ENCODE measurements at regions not wholly inside any gene's neighbourhood (a gene's known extent, or its start where the extent isn't known, plus 50 kb on each side); places are given as distances from the start of the nearest gene placed in this dataset.

- ATAC-seq (ENCODE audit: low read depth): peak; percentile 52; the same call in 2 of the 3 replicates
- Histone ChIP-seq H3K4me3 (ENCODE audit: severe bottlenecking) (no peak overlapping the region), H3K27ac (ENCODE audit: poor library complexity, severe bottlenecking) (peak overlapping the region; percentile 36)
Measured at GRCh38 chr6:130625825-130626527, 201.2 kb upstream of the SMLR1 start.

GRCh38 chr6:130628862-130629261 is 198.3 kb upstream of the SMLR1 start:
- no peak for DNase-seq (ENCODE audit: low spot score)
- H3K27me3 ChIP-seq (ENCODE audit: insufficient read depth, poor library complexity, severe bottlenecking): no peaks in the 10 kb centered on the region
- no peaks in the 10 kb centered on the region for H3K9me3 ChIP-seq (ENCODE audit: severe bottlenecking)
- no peak for TF ChIP-seq CTCF (IDR thresholded peaks at IDR 0.05; ENCODE audit: poor library complexity, severe bottlenecking)
- no peak overlapping the region for H3K27ac ChIP-seq (ENCODE audit: poor library complexity, severe bottlenecking)
- peaks cover 7% of the 10 kb centered on the region for H3K4me1 ChIP-seq (ENCODE audit: insufficient read depth, poor library complexity, severe bottlenecking)
- no peaks in the 10 kb centered on the region for H3K36me3 ChIP-seq (ENCODE audit: low read depth)
- no peak for ATAC-seq (ENCODE audit: low read depth)
- H3K4me3 ChIP-seq (ENCODE audit: severe bottlenecking): no peak overlapping the region

More at GRCh38 chr6:130625825-130626527, 201.2 kb upstream of the SMLR1 start:
- DNase-seq (ENCODE audit: low spot score): no peak
- Histone ChIP-seq H3K9me3 (ENCODE audit: severe bottlenecking) (no peaks in the 10 kb centered on the region), H3K27me3 (ENCODE audit: insufficient read depth, poor library complexity, severe bottlenecking) (no peaks in the 10 kb centered on the region), H3K36me3 (ENCODE audit: low read depth) (no peaks in the 10 kb centered on the region), H3K4me1 (ENCODE audit: insufficient read depth, poor library complexity, severe bottlenecking) (peaks cover 7% of the 10 kb centered on the region)
- TF ChIP-seq CTCF (IDR thresholded peaks at IDR 0.05; ENCODE audit: poor library complexity, severe bottlenecking): no peak

GRCh38 chr6:130629640-130630039 is 197.6 kb upstream of the SMLR1 start:
- TF ChIP-seq CTCF (IDR thresholded peaks at IDR 0.05; ENCODE audit: poor library complexity, severe bottlenecking): no peak
- H3K27me3 ChIP-seq (ENCODE audit: insufficient read depth, poor library complexity, severe bottlenecking): no peaks in the 10 kb centered on the region
- no peak for DNase-seq (ENCODE audit: low spot score)
- H3K36me3 ChIP-seq (ENCODE audit: low read depth): no peaks in the 10 kb centered on the region
- H3K27ac ChIP-seq (ENCODE audit: poor library complexity, severe bottlenecking): no peak overlapping the region
- ATAC-seq (ENCODE audit: low read depth): no peak
- H3K4me3 ChIP-seq (ENCODE audit: severe bottlenecking): no peak overlapping the region
- no peaks in the 10 kb centered on the region for H3K9me3 ChIP-seq (ENCODE audit: severe bottlenecking)
- H3K4me1 ChIP-seq (ENCODE audit: insufficient read depth, poor library complexity, severe bottlenecking): peaks cover 7% of the 10 kb centered on the region

- TF ChIP-seq CTCF (IDR thresholded peaks at IDR 0.05; ENCODE audit: poor library complexity, severe bottlenecking): no peak
- ATAC-seq (ENCODE audit: low read depth) (no peak), DNase-seq (ENCODE audit: low spot score) (no peak)
- Histone ChIP-seq H3K4me1 (ENCODE audit: insufficient read depth, poor library complexity, severe bottlenecking) (no peaks in the 10 kb centered on the region), H3K27me3 (ENCODE audit: insufficient read depth, poor library complexity, severe bottlenecking) (no peaks in the 10 kb centered on the region), H3K27ac (ENCODE audit: poor library complexity, severe bottlenecking) (no peak overlapping the region), H3K4me3 (ENCODE audit: severe bottlenecking) (no peak overlapping the region), H3K36me3 (ENCODE audit: low read depth) (no peaks in the 10 kb centered on the region), H3K9me3 (ENCODE audit: severe bottlenecking) (no peaks in the 10 kb centered on the region)
Measured at GRCh38 chr6:130632277-130632676, 194.9 kb upstream of the SMLR1 start.

- no peaks in the 10 kb centered on the region for H3K4me1 ChIP-seq (ENCODE audit: insufficient read depth, poor library complexity, severe bottlenecking)
- DNase-seq (ENCODE audit: low spot score) (no peak), ATAC-seq (ENCODE audit: low read depth) (no peak)
- H3K4me3 ChIP-seq (ENCODE audit: severe bottlenecking): no peak overlapping the region
- no peaks in the 10 kb centered on the region for H3K27me3 ChIP-seq (ENCODE audit: insufficient read depth, poor library complexity, severe bottlenecking)
- TF ChIP-seq CTCF (IDR thresholded peaks at IDR 0.05; ENCODE audit: poor library complexity, severe bottlenecking): no peak
- no peaks in the 10 kb centered on the region for H3K9me3 ChIP-seq (ENCODE audit: severe bottlenecking)
- no peaks in the 10 kb centered on the region for H3K36me3 ChIP-seq (ENCODE audit: low read depth)
- no peak overlapping the region for H3K27ac ChIP-seq (ENCODE audit: poor library complexity, severe bottlenecking)
Measured at GRCh38 chr6:130632897-130633296, 194.3 kb upstream of the SMLR1 start.
